ENCODE measurements at regions not wholly inside any gene's neighbourhood (a gene's known extent, or its start where the extent isn't known, plus 50 kb on each side); places are given as distances from the start of the nearest gene placed in this dataset.

- Histone ChIP-seq H3K4me1 (ENCODE audit: insufficient read depth, poor library complexity, severe bottlenecking) (no peaks in the 10 kb centered on the region), H3K27ac (ENCODE audit: poor library complexity, severe bottlenecking) (no peak overlapping the region), H3K36me3 (ENCODE audit: low read depth) (no peaks in the 10 kb centered on the region), H3K27me3 (ENCODE audit: insufficient read depth, poor library complexity, severe bottlenecking) (no peaks in the 10 kb centered on the region), H3K4me3 (ENCODE audit: severe bottlenecking) (no peak overlapping the region), H3K9me3 (ENCODE audit: severe bottlenecking) (peaks cover 11% of the 10 kb centered on the region)
- no peak for TF ChIP-seq CTCF (IDR thresholded peaks at IDR 0.05; ENCODE audit: poor library complexity, severe bottlenecking)
- no peak for DNase-seq (ENCODE audit: low spot score)
- no peak for ATAC-seq (ENCODE audit: low read depth)
Measured at GRCh38 chr7:46301677-46302076, 380.6 kb upstream of the IGFBP3 start.

DNA sequence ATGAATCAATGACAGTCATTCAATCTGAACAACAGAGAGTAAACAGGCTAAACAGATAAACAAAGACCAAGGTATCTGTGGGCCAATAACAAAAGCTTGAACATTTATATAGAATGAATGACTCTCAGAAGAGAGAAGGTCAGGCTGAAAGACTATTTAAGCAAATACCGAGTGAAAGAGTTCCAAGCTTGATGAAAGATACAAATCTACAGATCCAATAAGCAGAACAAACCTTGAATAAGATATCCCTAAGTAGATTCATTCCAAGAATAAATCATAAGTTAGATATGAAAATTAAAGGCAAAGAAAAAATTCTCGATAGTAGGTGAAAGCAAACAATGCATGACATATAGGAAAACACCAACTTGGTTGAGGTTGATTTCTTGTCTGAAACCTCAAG lies 376.4 kb upstream of the IGFBP3 start:
- DNase-seq (ENCODE audit: low spot score) (no peak), ATAC-seq (ENCODE audit: low read depth) (no peak)
- no peak for TF ChIP-seq CTCF (IDR thresholded peaks at IDR 0.05; ENCODE audit: poor library complexity, severe bottlenecking)
- Histone ChIP-seq H3K36me3 (ENCODE audit: low read depth) (no peaks in the 10 kb centered on the region), H3K27ac (ENCODE audit: poor library complexity, severe bottlenecking) (no peak overlapping the region), H3K4me1 (ENCODE audit: insufficient read depth, poor library complexity, severe bottlenecking) (peaks cover 2% of the 10 kb centered on the region), H3K9me3 (ENCODE audit: severe bottlenecking) (peaks cover 11% of the 10 kb centered on the region), H3K4me3 (ENCODE audit: severe bottlenecking) (no peak overlapping the region), H3K27me3 (ENCODE audit: insufficient read depth, poor library complexity, severe bottlenecking) (no peaks in the 10 kb centered on the region)

DNA sequence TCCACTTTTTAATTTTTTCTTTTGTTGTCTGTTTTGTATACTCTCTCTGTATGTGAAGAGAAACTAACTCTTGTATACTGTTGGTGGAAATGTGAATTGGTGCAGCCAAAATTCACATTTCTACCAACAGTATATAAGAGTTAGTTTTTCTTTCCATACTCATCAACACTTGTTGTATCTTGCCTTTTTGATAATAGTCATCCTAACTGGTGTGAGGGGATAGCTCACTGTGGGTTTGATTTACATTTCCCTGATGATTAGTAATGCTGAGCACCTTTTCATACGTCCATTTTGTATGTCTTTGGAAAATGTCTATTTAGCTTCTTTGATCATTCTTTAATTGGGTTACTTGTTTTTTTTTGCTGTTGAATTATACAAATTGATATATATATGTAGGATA lies 375.5 kb upstream of the IGFBP3 start:
- ATAC-seq (ENCODE audit: low read depth) (no peak), DNase-seq (ENCODE audit: low spot score) (no peak)
- Histone ChIP-seq H3K36me3 (ENCODE audit: low read depth) (no peaks in the 10 kb centered on the region), H3K9me3 (ENCODE audit: severe bottlenecking) (peaks cover 11% of the 10 kb centered on the region), H3K4me3 (ENCODE audit: severe bottlenecking) (no peak overlapping the region), H3K27ac (ENCODE audit: poor library complexity, severe bottlenecking) (no peak overlapping the region), H3K4me1 (ENCODE audit: insufficient read depth, poor library complexity, severe bottlenecking) (peaks cover 12% of the 10 kb centered on the region), H3K27me3 (ENCODE audit: insufficient read depth, poor library complexity, severe bottlenecking) (no peaks in the 10 kb centered on the region)
- TF ChIP-seq CTCF (IDR thresholded peaks at IDR 0.05; ENCODE audit: poor library complexity, severe bottlenecking), result no peak

DNA sequence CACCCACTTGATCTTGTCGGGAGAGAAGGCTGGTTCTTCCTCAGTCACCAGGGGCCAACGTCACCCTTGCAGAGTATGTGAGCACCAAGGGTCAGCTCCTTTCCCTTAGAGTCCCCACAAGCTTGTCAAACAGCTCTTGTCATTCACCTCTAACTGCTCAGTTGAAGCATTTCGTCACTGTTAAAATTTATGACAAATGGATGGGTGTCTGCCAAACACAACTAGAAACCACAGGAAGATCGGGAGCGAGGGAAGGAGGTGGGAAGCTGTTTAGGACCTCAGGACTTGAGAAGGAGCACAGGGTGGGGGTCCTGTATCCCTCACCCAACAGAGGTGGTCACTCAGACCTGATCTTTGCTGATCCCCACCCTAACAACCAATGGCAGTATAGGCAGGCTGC lies 373.3 kb upstream of the IGFBP3 start:
- Histone ChIP-seq H3K4me1 (ENCODE audit: insufficient read depth, poor library complexity, severe bottlenecking) (peaks cover 22% of the 10 kb centered on the region), H3K36me3 (ENCODE audit: low read depth) (no peaks in the 10 kb centered on the region), H3K4me3 (ENCODE audit: severe bottlenecking) (no peak overlapping the region), H3K27me3 (ENCODE audit: insufficient read depth, poor library complexity, severe bottlenecking) (no peaks in the 10 kb centered on the region), H3K27ac (ENCODE audit: poor library complexity, severe bottlenecking) (no peak overlapping the region), H3K9me3 (ENCODE audit: severe bottlenecking) (peaks cover 11% of the 10 kb centered on the region)
- no peak for TF ChIP-seq CTCF (IDR thresholded peaks at IDR 0.05; ENCODE audit: poor library complexity, severe bottlenecking)
- no peak for ATAC-seq (ENCODE audit: low read depth)
- no peak for DNase-seq (ENCODE audit: low spot score)

DNA sequence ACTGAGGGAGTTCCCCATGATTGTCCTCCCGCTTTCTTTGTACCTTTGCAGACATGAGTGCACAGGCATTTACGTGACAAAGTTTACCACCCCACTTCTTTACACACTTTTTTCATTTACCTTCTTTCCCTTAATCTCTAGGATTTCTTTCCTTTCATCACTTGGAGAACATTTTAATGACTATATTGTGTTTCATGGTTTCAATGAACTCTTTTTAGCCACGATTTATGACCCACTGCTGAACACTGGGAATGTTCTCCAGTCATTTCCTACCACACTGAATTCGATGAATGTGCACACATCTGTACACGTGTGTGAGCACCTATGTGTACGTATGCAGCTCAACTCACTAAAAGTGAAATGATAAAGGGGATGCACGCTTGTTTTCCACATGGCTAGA lies 371.7 kb upstream of the IGFBP3 start:
- Histone ChIP-seq H3K27me3 (ENCODE audit: insufficient read depth, poor library complexity, severe bottlenecking) (no peaks in the 10 kb centered on the region), H3K9me3 (ENCODE audit: severe bottlenecking) (peaks cover 9% of the 10 kb centered on the region), H3K4me1 (ENCODE audit: insufficient read depth, poor library complexity, severe bottlenecking) (peaks cover 22% of the 10 kb centered on the region), H3K4me3 (ENCODE audit: severe bottlenecking) (no peak overlapping the region), H3K36me3 (ENCODE audit: low read depth) (no peaks in the 10 kb centered on the region), H3K27ac (ENCODE audit: poor library complexity, severe bottlenecking) (peak overlapping the region; percentile 85)
- no peak for ATAC-seq (ENCODE audit: low read depth)
- DNase-seq (ENCODE audit: low spot score), result no peak
- no peak for TF ChIP-seq CTCF (IDR thresholded peaks at IDR 0.05; ENCODE audit: poor library complexity, severe bottlenecking)
